Dedifferentiated amniotic fluid mesenchymal stem cell (primary cell): ENCODE measurements at regions not wholly inside any gene's neighbourhood (a gene's known extent, or its start where the extent isn't known, plus 50 kb on each side); places are given as distances from the start of the nearest gene placed in this dataset.
A peak's percentile ranks its signal among the peaks of the same experiment; 100 is the strongest.

Source experiments
- DNase-seq: peaks from one replicate; pipeline ENCODE4 v3.0.0-alpha.2; 2016; ENCODE audit errors: extremely low spot score

GRCh38 chr15:38672273-38672672 is 107.7 kb upstream of the RASGRP1 start:
- no peak for DNase-seq

DNA sequence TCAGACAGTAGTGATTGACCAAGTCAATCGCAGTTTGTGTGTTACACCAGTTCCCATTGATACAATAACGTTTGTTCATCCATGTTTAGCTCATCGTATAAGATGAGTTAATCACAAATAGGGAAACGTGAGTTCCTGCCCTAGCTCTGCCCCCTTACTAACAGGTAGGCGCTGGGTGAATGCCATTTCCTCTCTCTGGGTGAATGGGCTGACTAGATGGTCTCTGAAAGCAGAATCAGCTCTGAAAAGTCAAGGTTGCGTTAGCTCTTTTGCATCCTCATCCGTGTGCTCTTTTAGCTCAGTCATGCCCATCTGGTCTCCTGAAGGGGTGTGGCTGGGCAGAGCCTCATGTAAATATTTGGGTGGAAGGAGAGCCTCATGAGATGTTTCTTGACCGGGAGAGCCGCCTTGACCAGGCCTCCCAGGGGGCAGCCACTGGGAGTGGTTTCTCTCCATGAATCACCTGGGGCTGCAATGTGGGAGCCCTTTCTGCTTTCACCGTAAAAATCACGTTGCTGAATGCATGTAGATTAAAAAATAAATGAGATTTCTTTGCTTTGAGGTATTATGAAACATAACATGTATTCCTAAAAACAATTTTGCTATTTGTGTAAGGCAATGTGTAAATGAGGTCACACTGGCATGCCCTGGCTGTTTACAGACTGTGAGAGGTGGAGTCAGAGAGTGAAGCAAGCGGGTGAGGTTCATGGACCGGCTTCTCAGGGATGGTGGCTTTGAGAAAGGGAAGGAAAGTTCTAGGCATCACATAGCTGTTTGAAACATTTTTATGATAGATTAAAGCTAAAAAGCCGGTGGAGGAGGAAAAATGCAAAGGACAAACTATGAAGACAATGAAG is 108.4 kb upstream of the RASGRP1 start:
- DNase-seq: no peak

DNA sequence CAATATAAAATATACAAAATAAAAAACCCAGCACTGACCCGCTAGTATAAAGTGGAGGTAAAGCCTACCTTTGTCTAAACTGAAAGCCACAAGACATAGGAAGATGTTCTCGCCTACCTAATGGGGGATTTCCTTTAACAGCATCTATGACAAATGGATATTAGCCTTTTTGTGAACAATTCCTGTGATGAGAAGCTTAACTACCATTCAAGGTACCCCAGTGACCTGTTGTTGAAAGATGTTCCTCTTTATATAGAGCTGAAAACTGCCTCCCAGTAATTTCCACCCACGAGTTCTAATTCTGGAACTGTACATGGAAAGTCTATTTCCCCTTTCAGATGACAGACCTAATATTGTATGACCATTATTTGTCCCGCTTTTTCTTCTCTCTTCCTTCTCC is 109.8 kb upstream of the RASGRP1 start:
- DNase-seq: no peak

GRCh38 chr15:38678281-38678680 is 113.7 kb upstream of the RASGRP1 start:
- DNase-seq: no peak

DNA sequence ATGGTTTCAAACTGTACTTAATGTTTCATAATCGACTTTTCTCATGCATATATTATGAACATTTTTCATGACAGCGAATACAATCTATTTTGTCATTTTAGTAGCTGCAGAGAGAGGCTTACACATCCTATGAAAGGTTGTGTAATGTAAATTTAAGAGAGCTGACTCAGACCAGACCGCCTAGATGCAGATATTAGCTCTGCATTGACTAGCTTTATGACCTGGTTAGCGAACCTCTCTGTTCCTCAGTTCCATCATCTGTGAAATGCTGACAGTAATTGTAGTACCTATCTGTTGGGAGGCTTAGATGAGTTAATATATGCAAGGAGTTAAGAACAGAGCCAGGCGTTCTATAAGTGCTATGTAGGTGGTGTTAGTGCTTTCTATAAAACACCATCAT is 116.2 kb upstream of the RASGRP1 start:
- no peak for DNase-seq

DNA sequence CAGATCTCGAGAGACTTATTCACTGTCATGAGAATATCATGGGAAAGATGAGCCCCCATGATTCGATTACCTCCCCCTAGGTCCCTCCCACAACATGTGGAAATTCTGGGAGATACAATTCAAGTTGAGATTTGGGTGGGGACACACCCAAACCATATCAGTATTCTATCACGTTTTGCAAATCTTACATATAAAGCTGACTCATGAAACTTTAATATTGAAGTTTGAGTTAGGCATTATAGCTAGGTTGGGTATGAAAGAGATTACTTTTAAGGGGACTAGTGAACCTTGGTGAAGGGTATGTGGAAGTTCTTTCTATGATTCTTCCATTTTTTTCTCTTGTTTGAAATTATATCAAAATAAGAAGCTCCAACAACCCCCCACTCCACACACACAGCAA is 117.7 kb upstream of the RASGRP1 start:
- no peak for DNase-seq

- no peak for DNase-seq
These were observed 118.2 kb upstream of the RASGRP1 start for GRCh38 chr15:38682861-38683260.

GRCh38 chr15:38683382-38684242 is 119.0 kb upstream of the RASGRP1 start:
- peak; percentile 47 for DNase-seq

GRCh38 chr15:38684440-38685010 is 119.9 kb upstream of the RASGRP1 start:
- no peak for DNase-seq

DNA sequence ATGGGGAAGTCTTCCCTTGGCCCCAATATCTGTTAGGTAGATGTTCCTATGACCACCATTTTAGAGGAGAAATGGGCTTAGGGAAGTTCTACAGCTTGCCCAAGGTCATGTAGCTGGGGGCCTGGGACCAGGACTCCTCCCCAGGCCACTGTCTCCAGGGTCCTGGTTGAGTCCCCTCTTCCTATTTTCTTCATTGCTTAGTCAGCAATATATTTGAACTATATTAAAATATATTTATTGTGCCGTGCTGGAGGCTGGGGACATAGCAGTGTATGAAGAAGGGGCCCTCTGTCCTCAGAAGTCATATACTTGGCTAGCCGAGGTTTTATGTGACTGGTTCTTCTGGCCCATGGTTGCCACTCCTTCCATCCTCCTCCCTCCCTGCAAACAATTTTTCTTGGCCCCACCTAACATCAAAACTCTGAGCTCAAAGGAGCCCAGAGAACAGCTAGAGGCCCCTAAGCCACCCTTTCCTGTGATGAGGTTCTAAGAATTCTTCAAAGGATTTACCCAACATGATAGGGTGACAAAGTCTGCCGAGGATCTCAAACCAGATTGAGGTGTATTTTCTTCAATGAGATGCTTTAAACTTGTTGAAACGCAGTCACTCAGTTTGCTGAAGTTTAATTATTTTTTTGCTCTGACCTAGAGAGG is 121.2 kb upstream of the RASGRP1 start:
- no peak for DNase-seq

GRCh38 chr15:38687340-38687739 is 122.7 kb upstream of the RASGRP1 start:
- peak; percentile 33 for DNase-seq

DNA sequence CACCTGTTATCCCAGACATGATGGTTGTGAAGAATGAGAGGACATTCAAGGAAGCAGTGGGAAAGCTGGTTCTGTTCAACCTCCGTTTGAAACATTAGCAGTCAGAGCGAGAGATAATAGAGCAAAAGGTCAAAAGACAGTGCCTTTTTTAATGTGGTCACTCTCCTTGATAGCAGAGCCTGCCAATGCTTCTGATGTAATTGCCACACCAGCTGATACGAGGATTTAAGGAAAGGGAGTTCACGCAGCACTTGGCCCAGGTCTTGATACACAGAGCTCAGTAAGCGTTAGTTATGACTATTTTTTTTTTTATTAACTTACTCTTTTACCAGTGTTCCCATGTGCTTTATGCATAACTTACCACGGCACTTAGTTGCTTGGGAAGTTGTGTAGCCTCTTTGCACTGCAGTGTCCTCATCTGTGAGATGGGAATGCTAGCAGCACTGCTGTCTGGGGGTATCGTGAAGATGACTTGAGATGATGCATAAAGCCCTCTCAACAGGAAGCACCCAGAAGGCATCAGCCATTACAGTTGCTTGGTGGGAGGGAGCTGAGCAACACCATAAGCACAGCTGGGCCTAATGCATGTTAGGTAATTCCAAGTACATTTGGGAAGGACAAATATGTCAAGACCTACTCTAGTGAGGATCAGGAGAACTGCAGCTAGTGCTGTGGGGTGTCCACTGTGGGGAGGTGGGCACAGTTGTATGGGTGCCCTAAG is 123.3 kb upstream of the RASGRP1 start:
- no peak for DNase-seq

DNA sequence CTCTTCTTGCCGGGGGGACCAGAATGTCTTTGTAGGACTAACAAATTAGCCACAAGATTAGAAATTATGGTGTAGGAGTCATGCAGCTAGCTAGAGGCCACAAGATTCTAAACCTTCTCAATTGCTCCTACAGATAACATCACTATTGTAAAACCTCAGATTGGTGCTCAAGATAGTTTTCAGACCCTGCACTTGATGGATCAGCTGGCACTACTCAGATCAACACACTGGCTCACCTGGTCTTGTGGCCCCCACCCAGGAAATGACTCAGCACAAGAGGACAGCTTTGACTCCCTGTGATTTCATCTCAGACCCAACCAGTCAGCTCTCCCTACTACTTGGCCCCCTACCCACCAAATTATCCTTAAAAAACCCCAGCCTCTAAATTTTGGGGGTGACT is 124.1 kb upstream of the RASGRP1 start:
- DNase-seq: no peak

- no peak for DNase-seq
These were observed 124.9 kb upstream of the RASGRP1 start for GRCh38 chr15:38689522-38689921.

- DNase-seq: no peak
These were observed 125.6 kb upstream of the RASGRP1 start for GRCh38 chr15:38690216-38690615.

DNA sequence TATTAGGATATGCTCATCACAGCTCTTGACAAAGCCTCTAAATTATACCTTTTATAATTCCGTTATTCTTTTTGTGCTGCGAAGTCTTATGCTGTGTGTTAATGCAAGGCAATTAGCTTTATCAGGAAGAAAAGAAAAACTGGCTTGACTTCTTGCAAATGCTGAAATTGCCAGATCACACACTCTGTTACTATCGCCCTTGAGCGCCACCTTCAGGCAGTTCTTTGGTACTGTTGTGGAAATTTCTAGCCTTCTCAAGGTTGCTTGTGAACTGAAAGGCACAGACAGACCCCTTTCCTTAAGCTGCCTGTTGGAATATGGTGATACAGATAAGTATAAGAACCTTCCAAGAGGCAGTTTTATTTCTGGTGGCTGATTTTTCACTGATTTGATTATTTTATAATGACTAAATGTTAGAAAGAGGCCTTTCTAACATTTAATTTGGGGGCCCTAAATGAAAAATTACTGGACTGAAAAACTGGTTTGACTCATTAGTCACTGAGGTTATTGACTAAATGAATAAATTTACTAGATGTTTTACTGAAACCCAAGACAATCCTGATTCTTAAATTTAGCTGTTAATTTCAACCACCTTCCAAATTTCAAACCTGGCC is 126.2 kb upstream of the RASGRP1 start:
- DNase-seq: peak; percentile 58

- no peak for DNase-seq
These were observed 126.8 kb upstream of the RASGRP1 start for GRCh38 chr15:38691377-38691776.

- DNase-seq: no peak
These were observed 127.6 kb upstream of the RASGRP1 start for GRCh38 chr15:38691965-38692788.

DNA sequence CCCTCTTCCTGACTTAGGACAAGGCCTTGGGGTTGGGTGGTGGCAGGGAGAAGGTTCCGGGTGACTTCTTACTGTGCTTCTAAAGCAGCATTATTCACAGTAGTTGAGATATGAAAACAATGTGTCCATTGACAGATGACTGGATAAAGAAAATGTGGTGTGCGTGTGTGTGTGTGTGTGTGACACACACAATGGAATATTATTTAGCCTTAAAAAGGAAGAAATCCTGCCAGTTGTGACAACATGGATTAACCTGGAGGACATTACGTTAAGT is 128.1 kb upstream of the RASGRP1 start:
- DNase-seq: no peak
